GM21529 (cell line): ENCODE measurements at regions not wholly inside any gene's neighbourhood (a gene's known extent, or its start where the extent isn't known, plus 50 kb on each side); places are given as distances from the start of the nearest gene placed in this dataset.

Source experiments
- ATAC-seq: cut with Tn5 transposase; IDR thresholded peaks from one replicate; pipeline ENCODE4 v1.9.1; 2021; ENCODE audit not compliant: unreplicated experiment

- no peak for ATAC-seq
Observed at GRCh38 chr18:78629426-78629825, 350.2 kb upstream of the SALL3 start.

- ATAC-seq = no peak
Observed at GRCh38 chr18:78630356-78630755, 349.3 kb upstream of the SALL3 start.

GRCh38 chr18:78630981-78631510, 348.6 kb upstream of the SALL3 start:
- no peak for ATAC-seq

- ATAC-seq = no peak
Observed at GRCh38 chr18:78632111-78632541, 347.5 kb upstream of the SALL3 start.

- ATAC-seq = no peak
Observed at GRCh38 chr18:78634061-78634696, 345.4 kb upstream of the SALL3 start.

- ATAC-seq = no peak
Observed at GRCh38 chr18:78635093-78635800, 344.4 kb upstream of the SALL3 start.

GRCh38 chr18:78636260-78636659, 343.4 kb upstream of the SALL3 start:
- no peak for ATAC-seq

GRCh38 chr18:78637442-78638402, 341.9 kb upstream of the SALL3 start:
- ATAC-seq = no peak

GRCh38 chr18:78639006-78639950, 340.3 kb upstream of the SALL3 start:
- no peak for ATAC-seq

GRCh38 chr18:78640246-78640995, 339.2 kb upstream of the SALL3 start:
- no peak for ATAC-seq

GRCh38 chr18:78641689-78642231, 337.9 kb upstream of the SALL3 start:
- no peak for ATAC-seq

GRCh38 chr18:78642296-78642951, 337.2 kb upstream of the SALL3 start:
- no peak for ATAC-seq

- ATAC-seq = no peak
Observed at GRCh38 chr18:78643004-78643403, 336.6 kb upstream of the SALL3 start.

- ATAC-seq = no peak
Observed at GRCh38 chr18:78643981-78644380, 335.6 kb upstream of the SALL3 start.

GRCh38 chr18:78645216-78645615, 334.4 kb upstream of the SALL3 start:
- no peak for ATAC-seq

GRCh38 chr18:78647018-78647417, 332.6 kb upstream of the SALL3 start:
- ATAC-seq = no peak

GRCh38 chr18:78649421-78649820, 330.2 kb upstream of the SALL3 start:
- no peak for ATAC-seq

- ATAC-seq = no peak
Observed at GRCh38 chr18:78650926-78651325, 328.7 kb upstream of the SALL3 start.
